ENCODE measurements at regions not wholly inside any gene's neighbourhood (a gene's known extent, or its start where the extent isn't known, plus 50 kb on each side); places are given as distances from the start of the nearest gene placed in this dataset.

DNA sequence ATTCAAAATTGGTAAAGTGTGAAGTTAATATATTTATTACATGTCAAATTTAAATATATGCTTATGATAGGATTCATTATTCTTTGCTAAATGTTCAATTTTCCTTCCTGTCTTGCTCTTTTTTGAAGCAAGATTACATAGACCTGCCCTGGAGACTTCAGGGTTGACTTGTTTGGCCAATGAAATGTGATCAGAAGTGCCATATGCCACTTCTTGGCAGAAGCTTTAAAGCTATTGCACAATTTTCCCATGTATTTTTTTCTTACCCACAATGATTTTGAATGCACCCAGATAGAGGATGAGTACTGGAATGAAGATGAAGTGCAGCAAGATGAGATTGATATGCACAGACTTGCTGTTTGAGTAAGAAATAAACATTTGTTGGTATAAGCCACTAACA is 406.3 kb upstream of the BCHE start:
- TF ChIP-seq, protein P1, sequence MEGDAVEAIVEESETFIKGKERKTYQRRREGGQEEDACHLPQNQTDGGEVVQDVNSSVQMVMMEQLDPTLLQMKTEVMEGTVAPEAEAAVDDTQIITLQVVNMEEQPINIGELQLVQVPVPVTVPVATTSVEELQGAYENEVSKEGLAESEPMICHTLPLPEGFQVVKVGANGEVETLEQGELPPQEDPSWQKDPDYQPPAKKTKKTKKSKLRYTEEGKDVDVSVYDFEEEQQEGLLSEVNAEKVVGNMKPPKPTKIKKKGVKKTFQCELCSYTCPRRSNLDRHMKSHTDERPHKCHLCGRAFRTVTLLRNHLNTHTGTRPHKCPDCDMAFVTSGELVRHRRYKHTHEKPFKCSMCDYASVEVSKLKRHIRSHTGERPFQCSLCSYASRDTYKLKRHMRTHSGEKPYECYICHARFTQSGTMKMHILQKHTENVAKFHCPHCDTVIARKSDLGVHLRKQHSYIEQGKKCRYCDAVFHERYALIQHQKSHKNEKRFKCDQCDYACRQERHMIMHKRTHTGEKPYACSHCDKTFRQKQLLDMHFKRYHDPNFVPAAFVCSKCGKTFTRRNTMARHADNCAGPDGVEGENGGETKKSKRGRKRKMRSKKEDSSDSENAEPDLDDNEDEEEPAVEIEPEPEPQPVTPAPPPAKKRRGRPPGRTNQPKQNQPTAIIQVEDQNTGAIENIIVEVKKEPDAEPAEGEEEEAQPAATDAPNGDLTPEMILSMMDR (IDR thresholded peaks at IDR 0.05), result no peak
- TF ChIP-seq POLR2A (IDR thresholded peaks at IDR 0.05), result no peak

Data from body of pancreas (tissue), 4 donors.